NCI-H1694 treated with DMSO at 0.1 percent for 48 hours (cell line): ENCODE measurements at regions not wholly inside any gene's neighbourhood (a gene's known extent, or its start where the extent isn't known, plus 50 kb on each side); places are given as distances from the start of the nearest gene placed in this dataset.

Experiments used
- DNase-seq: peaks from one replicate; lab custom pipeline; 2025; lab: John Stamatoyannopoulos, UW

- DNase-seq: no peak
Measured at GRCh38 chr10:27451054-27451453, 53.0 kb upstream of the RAB18 start.

GRCh38 chr10:27450225-27450624 lies 53.9 kb upstream of the RAB18 start:
- DNase-seq: no peak

GRCh38 chr10:27449571-27449970 lies 54.5 kb upstream of the RAB18 start:
- DNase-seq: no peak

- DNase-seq: no peak
Measured at GRCh38 chr10:27448921-27449320, 55.2 kb upstream of the RAB18 start.

GRCh38 chr10:27447540-27447939 lies 56.6 kb upstream of the RAB18 start:
- no peak for DNase-seq

- DNase-seq: peak; percentile 27
Measured at GRCh38 chr10:27446091-27446918, 57.8 kb upstream of the RAB18 start.

GRCh38 chr10:27445070-27445469 lies 59.0 kb upstream of the RAB18 start:
- DNase-seq: no peak

GRCh38 chr10:27440478-27440877 lies 63.6 kb upstream of the RAB18 start:
- DNase-seq: no peak

GRCh38 chr10:27440021-27440420 lies 64.1 kb upstream of the RAB18 start:
- DNase-seq: no peak

- no peak for DNase-seq
Measured at GRCh38 chr10:27439101-27439500, 65.0 kb upstream of the RAB18 start.

- DNase-seq: no peak
Measured at GRCh38 chr10:27437775-27438174, 66.3 kb upstream of the RAB18 start.

- DNase-seq: no peak
Measured at GRCh38 chr10:27436710-27437109, 67.4 kb upstream of the RAB18 start.

GRCh38 chr10:27433976-27434375 lies 70.1 kb upstream of the RAB18 start:
- no peak for DNase-seq

- DNase-seq: no peak
Measured at GRCh38 chr10:27426948-27427467, 77.1 kb upstream of the RAB18 start.

GRCh38 chr10:27413831-27414348 lies 90.2 kb upstream of the RAB18 start:
- no peak for DNase-seq

- no peak for DNase-seq
Measured at GRCh38 chr10:27413387-27413786, 90.7 kb upstream of the RAB18 start.

- no peak for DNase-seq
Measured at GRCh38 chr10:27410153-27410552, 94.0 kb upstream of the RAB18 start.

- DNase-seq: no peak
Measured at GRCh38 chr10:27407271-27407670, 96.8 kb upstream of the RAB18 start.

- DNase-seq: no peak
Measured at GRCh38 chr10:27399871-27400270, 104.2 kb upstream of the RAB18 start.

GRCh38 chr10:27393961-27394360 lies 110.1 kb upstream of the RAB18 start:
- DNase-seq: no peak

GRCh38 chr10:27392606-27393005 lies 111.5 kb upstream of the RAB18 start:
- DNase-seq: no peak

GRCh38 chr10:27391916-27392315 lies 112.2 kb upstream of the RAB18 start:
- DNase-seq: no peak

- no peak for DNase-seq
Measured at GRCh38 chr10:27391325-27391724, 112.8 kb upstream of the RAB18 start.

GRCh38 chr10:27390681-27391080 lies 113.4 kb upstream of the RAB18 start:
- DNase-seq: no peak
